ENCODE measurements at regions not wholly inside any gene's neighbourhood (a gene's known extent, or its start where the extent isn't known, plus 50 kb on each side); places are given as distances from the start of the nearest gene placed in this dataset.

GRCh38 chr1:5256793-5257192, 602.4 kb downstream of the AJAP1 start:
- no peak for DNase-seq

GRCh38 chr1:5254975-5255374, 600.6 kb downstream of the AJAP1 start:
- DNase-seq: no peak

- no peak for DNase-seq
Measured at GRCh38 chr1:5254131-5254725, 599.8 kb downstream of the AJAP1 start.

GRCh38 chr1:5253036-5253435, 598.6 kb downstream of the AJAP1 start:
- no peak for DNase-seq

GRCh38 chr1:5250336-5250735, 595.9 kb downstream of the AJAP1 start:
- DNase-seq: no peak

GRCh38 chr1:5245348-5245747, 590.9 kb downstream of the AJAP1 start:
- DNase-seq: no peak

GRCh38 chr1:5244631-5245285, 590.3 kb downstream of the AJAP1 start:
- no peak for DNase-seq

GRCh38 chr1:5242850-5243249, 588.4 kb downstream of the AJAP1 start:
- no peak for DNase-seq

- no peak for DNase-seq
Measured at GRCh38 chr1:5239911-5240310, 585.5 kb downstream of the AJAP1 start.

GRCh38 chr1:5238351-5239130, 584.1 kb downstream of the AJAP1 start:
- DNase-seq: no peak

- DNase-seq: no peak
Measured at GRCh38 chr1:5235355-5235899, 581.0 kb downstream of the AJAP1 start.

- no peak for DNase-seq
Measured at GRCh38 chr1:5232537-5232936, 578.1 kb downstream of the AJAP1 start.

GRCh38 chr1:5231541-5232315, 577.3 kb downstream of the AJAP1 start:
- DNase-seq: no peak

- DNase-seq: no peak
Measured at GRCh38 chr1:5227114-5227513, 572.7 kb downstream of the AJAP1 start.

- DNase-seq: no peak
Measured at GRCh38 chr1:5225707-5226704, 571.6 kb downstream of the AJAP1 start.

- no peak for DNase-seq
Measured at GRCh38 chr1:5223206-5223605, 568.8 kb downstream of the AJAP1 start.

- DNase-seq: no peak
Measured at GRCh38 chr1:5222626-5223025, 568.2 kb downstream of the AJAP1 start.

GRCh38 chr1:5221451-5221850, 567.0 kb downstream of the AJAP1 start:
- DNase-seq: no peak

GRCh38 chr1:5220821-5221220, 566.4 kb downstream of the AJAP1 start:
- DNase-seq: no peak

GRCh38 chr1:5220421-5220820, 566.0 kb downstream of the AJAP1 start:
- DNase-seq: no peak

- DNase-seq: no peak
Measured at GRCh38 chr1:5200006-5200405, 545.6 kb downstream of the AJAP1 start.

- no peak for DNase-seq
Measured at GRCh38 chr1:5198328-5198727, 543.9 kb downstream of the AJAP1 start.
